K562 (cell line): ENCODE measurements at regions not wholly inside any gene's neighbourhood (a gene's known extent, or its start where the extent isn't known, plus 50 kb on each side); places are given as distances from the start of the nearest gene placed in this dataset.

ENCODE experiments used
- ATAC-seq: fragments of 200-7000 bp; cut with Tn5 transposase; 3 replicates; pipeline ENCODE4 v1.9.1; 2020; ENCODE audit warnings: moderate library complexity
- BruUV-seq: library from RNA; stranded (reverse); fragments of 400-500 nt; replicated peaks from 2 replicates; lab custom pipeline; 2021; lab: Mats Ljungman, UMichigan
- CTCF ChIA-PET: fragments of 300-600 bp; formaldehyde crosslinking; extraction: SDS; loops from one replicate; lab custom pipeline; 2021; ENCODE audit warnings: low intra/inter-chr PET ratio; lab: Yijun Ruan, JAX
- POLR2A ChIA-PET: fragments of 300-600, 350-650 bp; sonication (Branson Sonifier 250); formaldehyde crosslinking; extraction: SDS; loops from one replicate; lab custom pipeline; 2021; ENCODE audit warnings: antibody characterized with exemption, inconsistent platforms; lab: Yijun Ruan, JAX
- DNase-seq, 4 experiments: peaks; one replicate each; pipeline versions ENCODE4 v3.0.0 to v3.0.0-alpha.2; 2011 to 2018; ENCODE audit warnings: low spot score in 3 of 4, mixed read lengths in 3 of 4; ENCODE audit errors: extremely low read depth in 1 of 4
- FAIRE-seq: peaks from 2 replicates; lab custom pipeline; 2011; peaks lifted over from hg19 to GRCh38; lab: Jason Lieb, UNC
- H2AFZ ChIP-seq: 2 replicates; pipeline ENCODE4 v1.6.0; 2011; ENCODE audit warnings: low read depth, low read length, control low read depth, inconsistent platforms
- H3K27ac ChIP-seq: fragments of 200-600 bp; 3 replicates; pipeline ENCODE4 v1.8.0; 2011; ENCODE audit warnings: low read depth, mild to moderate bottlenecking, control low read depth, inconsistent platforms, low read length, moderate library complexity, mixed read lengths; ENCODE audit errors: extremely low read depth
- H3K27me3 ChIP-seq, 2 experiments: fragments of 300-600 bp in 1 of 2; 2 replicates in 1 of 2; 3 replicates in 1 of 2; pipeline versions ENCODE4 v1.6.0 to v1.8.0; 2011; ENCODE audit warnings: inconsistent platforms in 2 of 2, low read length in 2 of 2, mild to moderate bottlenecking in 1 of 2, mixed read lengths in 1 of 2, moderate library complexity in 1 of 2; ENCODE audit not compliant: control insufficient read depth in 2 of 2, insufficient read depth in 2 of 2
- H3K36me3 ChIP-seq: fragments of 300-600 bp; 3 replicates; pipeline ENCODE4 v1.8.0; 2011; ENCODE audit warnings: mild to moderate bottlenecking, low read length, inconsistent platforms; ENCODE audit not compliant: control insufficient read depth, insufficient read depth
- H3K4me1 ChIP-seq, 2 experiments: fragments of 200-600 bp in 1 of 2; replicated peaks in 1 of 2; 2 replicates in 1 of 2; 3 replicates in 1 of 2; pipeline versions ENCODE4 v1.5.1 to v1.8.0; 2011; ENCODE audit warnings: inconsistent platforms in 2 of 2, low read length in 2 of 2, mild to moderate bottlenecking in 1 of 2, mixed read lengths in 1 of 2, moderate library complexity in 1 of 2; ENCODE audit not compliant: control insufficient read depth in 2 of 2, insufficient read depth in 2 of 2
- H3K4me2 ChIP-seq: 2 replicates; pipeline ENCODE4 v1.6.1; 2011; ENCODE audit warnings: low read length, control low read depth, inconsistent platforms, mixed read lengths; ENCODE audit not compliant: insufficient read depth
- H3K4me3 ChIP-seq: fragments of 200-600 bp; sonication (generic), shearing (Covaris generic); 2 replicates; pipeline ENCODE4 v1.5.1; 2016; ENCODE audit warnings: control low read depth, inconsistent platforms
- H3K79me2 ChIP-seq: fragments of 200-600 bp; 3 replicates; pipeline ENCODE4 v1.8.0; 2011; ENCODE audit warnings: low read length, inconsistent platforms; ENCODE audit not compliant: control insufficient read depth, insufficient read depth
- H3K9ac ChIP-seq, 2 experiments: 2 replicates each; pipeline versions ENCODE4 v1.6.0 to v1.6.1; 2011; ENCODE audit warnings: low read depth in 2 of 2, low read length in 2 of 2, control low read depth in 1 of 2, inconsistent platforms in 1 of 2, mild to moderate bottlenecking in 1 of 2, mixed read lengths in 1 of 2; ENCODE audit not compliant: insufficient read depth in 1 of 2
- H3K9me1 ChIP-seq: one replicate; pipeline ENCODE4 v1.6.0; 2011; ENCODE audit warnings: inconsistent platforms, mild to moderate bottlenecking, low read length, moderate library complexity; ENCODE audit not compliant: control insufficient read depth, insufficient read depth
- H3K9me3 ChIP-seq: replicated peaks from 2 replicates; pipeline ENCODE4 v1.5.1; 2011; ENCODE audit warnings: low read depth, low read length, inconsistent platforms; ENCODE audit not compliant: control insufficient read depth, insufficient read depth
- H4K20me1 ChIP-seq: replicated peaks from 2 replicates; pipeline ENCODE4 v1.6.1; 2011; ENCODE audit warnings: low read length, inconsistent platforms, mixed read lengths; ENCODE audit not compliant: control insufficient read depth, insufficient read depth
- BCOR ChIP-seq: fragments of 450-650 bp; IDR thresholded peaks from 2 replicates; pipeline ENCODE4 v1.6.1; 2016
- KLF10 ChIP-seq: fragments of 250-450 bp; sonication (Bioruptor Pico); IDR thresholded peaks from 2 replicates; pipeline ENCODE4 v1.6.1; 2021; ENCODE audit warnings: matching md5 sums
- PBX2 ChIP-seq, 2 experiments: IDR thresholded peaks in 1 of 2; conservative IDR thresholded peaks in 1 of 2; 2 replicates each; pipeline ENCODE4 v1.6.1; 2016; ENCODE audit warnings: low read depth in 2 of 2, mild to moderate bottlenecking in 1 of 2, missing compliant biosample characterization in 1 of 2, missing genetic modification characterization in 1 of 2, moderate library complexity in 1 of 2
- RAD21 ChIP-seq, 2 experiments: fragments of 250-450 bp in 1 of 2; fragments of 450-650 bp in 1 of 2; sonication (Bioruptor Pico) in 1 of 2; formaldehyde crosslinking in 1 of 2; IDR thresholded peaks in 1 of 2; conservative IDR thresholded peaks in 1 of 2; 2 replicates each; pipeline versions ENCODE4 v1.4.0 to v1.8.0; 2020 to 2022; ENCODE audit warnings: mild to moderate bottlenecking in 2 of 2, moderate library complexity in 1 of 2
- SFPQ ChIP-seq: fragments of 200-400 bp; formaldehyde crosslinking; IDR thresholded peaks from 2 replicates; pipeline ENCODE4 v1.6.1; 2017; ENCODE audit warnings: mild to moderate bottlenecking, low read depth, low read length, moderate library complexity
- ZNF134 ChIP-seq: fragments of 250-450 bp; sonication (Bioruptor Pico); conservative IDR thresholded peaks from 2 replicates; pipeline ENCODE4 v1.4.0; 2020
- ZNF398 ChIP-seq: fragments of 250-450 bp; sonication (Bioruptor Pico); IDR thresholded peaks from 2 replicates; pipeline ENCODE4 v1.8.0; 2021; ENCODE audit warnings: moderate library complexity, mild to moderate bottlenecking, inconsistent platforms
- ZNF57 ChIP-seq: fragments of 450-650 bp; formaldehyde crosslinking; IDR thresholded peaks from 2 replicates; pipeline ENCODE4 v1.4.0; 2020; ENCODE audit warnings: mild to moderate bottlenecking, moderate library complexity
- ZSCAN29 ChIP-seq: fragments of 450-650 bp; IDR thresholded peaks from 2 replicates; pipeline ENCODE4 v1.6.1; 2017
- WGBS: fragments of 100-300 bp; shearing (Covaris generic); methylation state at CpG from one replicate; pipeline ENCODE4 v1.1.6; 2016; ENCODE audit warnings: low coverage, mixed read lengths; ENCODE audit not compliant: insufficient coverage; ENCODE audit errors: missing lambda C conversion rate; 5-methylcytosine and 5-hydroxymethylcytosine counted together
- in situ Hi-C: fragments of 300-500 bp; cut with MboI; formaldehyde crosslinking; loops from 4 replicates; pipeline ENCODE4 v1.15.0; 2018; ENCODE audit warnings: inconsistent platforms, mixed read lengths
- intact Hi-C: fragments of 100-400 bp; cut with micrococcal nuclease; formaldehyde crosslinking; loops from 2 replicates; pipeline ENCODE4 v1.14.2; 2022

GRCh38 chr12:22882559-22882958, 257.6 kb downstream of the ETNK1 start:
- TF ChIP-seq SFPQ (no peak), RAD21 (CRISPR knock-in tag; conservative IDR thresholded peaks at IDR 0.05 in 1 of 2, IDR thresholded peaks at IDR 0.05 in 1 of 2) (peak in 1 of 2 experiments; percentile 13; a peak in 2 of 4 replicates), ZNF134 (CRISPR knock-in tag) (peak; percentile 65)
- in situ Hi-C loops: no loop called here
- no peak for FAIRE-seq

GRCh38 chr12:22893878-22894277, 268.9 kb downstream of the ETNK1 start:
- no TSS peak for BruUV-seq
- WGBS: 0% methylated on average over 2 of the region's 2 CpGs
- ATAC-seq (no peak), DNase-seq (no peak), FAIRE-seq (no peak)
- intact Hi-C loops (no loop called here), in situ Hi-C loops (no loop called here)
- no peaks in the 10 kb centered on the region for H4K20me1 ChIP-seq
- ChIA-PET POLR2A (no interaction called here), CTCF (no interaction called here)
- no peaks in the 10 kb centered on the region for H3K79me2 ChIP-seq
- H3K4me2 ChIP-seq: no peak overlapping the region
- no peak overlapping the region for H3K4me3 ChIP-seq
- H3K36me3 ChIP-seq: no peaks in the 10 kb centered on the region
- H3K27ac ChIP-seq: no peak overlapping the region
- no peaks in the 10 kb centered on the region for H3K4me1 ChIP-seq
- H3K27me3 ChIP-seq: no peaks in the 10 kb centered on the region
- no peaks in the 10 kb centered on the region for H3K9me1 ChIP-seq
- no peak overlapping the region for H2AFZ ChIP-seq
- no peak overlapping the region for H3K9ac ChIP-seq
- no peaks in the 10 kb centered on the region for H3K9me3 ChIP-seq
- no peak for TF ChIP-seq ZSCAN29
- TF ChIP-seq ZNF57 (CRISPR knock-in tag): no peak
- TF ChIP-seq ZNF398: no peak
- TF ChIP-seq BCOR: no peak
- TF ChIP-seq KLF10 (CRISPR knock-in tag): no peak
- TF ChIP-seq PBX2 (CRISPR knock-in tag; IDR thresholded peaks at IDR 0.05; ENCODE audit: low read depth): no peak
- TF ChIP-seq PBX2 (tag; conservative IDR thresholded peaks at IDR 0.05; ENCODE audit: low read depth): no peak

More at GRCh38 chr12:22882559-22882958, 257.6 kb downstream of the ETNK1 start:
- 16% methylated on average over 2 of the region's 2 CpGs for WGBS
- intact Hi-C loops: no loop called here
- no peaks in the 10 kb centered on the region for H3K27me3 ChIP-seq
- no peaks in the 10 kb centered on the region for H3K9me3 ChIP-seq
- H2AFZ ChIP-seq: no peak overlapping the region
- POLR2A ChIA-PET: no interaction called here
- no peak overlapping the region for H3K9ac ChIP-seq
- no peaks in the 10 kb centered on the region for H3K36me3 ChIP-seq
- ATAC-seq (no peak), DNase-seq (no peak)
- CTCF ChIA-PET: no interaction called here
- no peaks in the 10 kb centered on the region for H4K20me1 ChIP-seq
- no TSS peak for BruUV-seq
- no peaks in the 10 kb centered on the region; a peak in 1 of 5 replicates for H3K4me1 ChIP-seq
- H3K27ac ChIP-seq: no peak overlapping the region
- H3K9me1 ChIP-seq: no peaks in the 10 kb centered on the region
- no peak overlapping the region for H3K4me2 ChIP-seq
- no peak overlapping the region for H3K4me3 ChIP-seq
- no peaks in the 10 kb centered on the region for H3K79me2 ChIP-seq
